ENCODE measurements at regions not wholly inside any gene's neighbourhood (a gene's known extent, or its start where the extent isn't known, plus 50 kb on each side); places are given as distances from the start of the nearest gene placed in this dataset.

DNA sequence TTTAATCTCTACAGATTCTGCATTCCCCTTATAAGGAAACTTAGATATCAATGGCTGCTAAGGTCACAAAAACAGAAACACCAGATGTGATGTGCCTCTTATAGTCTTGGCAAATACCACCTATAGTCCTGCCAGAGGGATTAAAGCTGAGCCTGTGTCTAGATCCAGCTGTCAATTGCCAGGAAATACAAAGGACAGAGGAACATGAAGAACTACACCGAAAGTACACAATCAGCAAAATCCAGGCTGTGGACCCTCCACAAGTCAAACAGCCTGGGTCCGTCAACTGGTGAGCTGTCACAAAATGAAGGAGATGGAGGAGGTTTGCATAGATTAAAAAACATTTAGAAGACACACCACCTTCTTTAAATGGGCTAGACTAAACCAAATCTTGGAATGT is 85.4 kb downstream of the KLF4 start:
- TF ChIP-seq, protein P1, sequence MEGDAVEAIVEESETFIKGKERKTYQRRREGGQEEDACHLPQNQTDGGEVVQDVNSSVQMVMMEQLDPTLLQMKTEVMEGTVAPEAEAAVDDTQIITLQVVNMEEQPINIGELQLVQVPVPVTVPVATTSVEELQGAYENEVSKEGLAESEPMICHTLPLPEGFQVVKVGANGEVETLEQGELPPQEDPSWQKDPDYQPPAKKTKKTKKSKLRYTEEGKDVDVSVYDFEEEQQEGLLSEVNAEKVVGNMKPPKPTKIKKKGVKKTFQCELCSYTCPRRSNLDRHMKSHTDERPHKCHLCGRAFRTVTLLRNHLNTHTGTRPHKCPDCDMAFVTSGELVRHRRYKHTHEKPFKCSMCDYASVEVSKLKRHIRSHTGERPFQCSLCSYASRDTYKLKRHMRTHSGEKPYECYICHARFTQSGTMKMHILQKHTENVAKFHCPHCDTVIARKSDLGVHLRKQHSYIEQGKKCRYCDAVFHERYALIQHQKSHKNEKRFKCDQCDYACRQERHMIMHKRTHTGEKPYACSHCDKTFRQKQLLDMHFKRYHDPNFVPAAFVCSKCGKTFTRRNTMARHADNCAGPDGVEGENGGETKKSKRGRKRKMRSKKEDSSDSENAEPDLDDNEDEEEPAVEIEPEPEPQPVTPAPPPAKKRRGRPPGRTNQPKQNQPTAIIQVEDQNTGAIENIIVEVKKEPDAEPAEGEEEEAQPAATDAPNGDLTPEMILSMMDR (IDR thresholded peaks at IDR 0.05): no peak
- TF ChIP-seq POLR2A (IDR thresholded peaks at IDR 0.05): no peak
- TF ChIP-seq EP300 (IDR thresholded peaks at IDR 0.05): no peak
